Neural cell (in vitro differentiated cells): ENCODE measurements at regions not wholly inside any gene's neighbourhood (a gene's known extent, or its start where the extent isn't known, plus 50 kb on each side); places are given as distances from the start of the nearest gene placed in this dataset.

Experiments
- EZH2 ChIP-seq: fragments of 200-600, 300-800 bp; shearing (Covaris generic), sonication (generic); IDR thresholded peaks from 2 replicates; pipeline ENCODE4 v1.6.1; 2014; ENCODE audit warnings: antibody characterized with exemption, low read length, borderline replicate concordance, mild to moderate bottlenecking; ENCODE audit not compliant: insufficient read depth, poor library complexity, severe bottlenecking
- MXI1 ChIP-seq: fragments of 450-650 bp; conservative IDR thresholded peaks from 2 replicates; pipeline ENCODE4 v1.6.1; 2014; ENCODE audit warnings: antibody characterized with exemption, mild to moderate bottlenecking; ENCODE audit not compliant: poor library complexity, severe bottlenecking
- POLR2AphosphoS5 ChIP-seq: IDR thresholded peaks from 2 replicates; pipeline ENCODE4 v1.6.1; 2012
- RAD21 ChIP-seq: fragments of 450-650 bp; conservative IDR thresholded peaks from 2 replicates; pipeline ENCODE4 v1.6.1; 2014; ENCODE audit warnings: antibody characterized with exemption, mild to moderate bottlenecking, moderate library complexity
- SMC3 ChIP-seq: fragments of 450-650 bp; conservative IDR thresholded peaks from 2 replicates; pipeline ENCODE4 v1.6.1; 2014; ENCODE audit warnings: antibody characterized with exemption, mild to moderate bottlenecking, moderate library complexity; ENCODE audit not compliant: poor library complexity
- TAF1 ChIP-seq: IDR thresholded peaks from 2 replicates; pipeline ENCODE4 v1.6.1; 2012; ENCODE audit warnings: low read depth
- TF ChIP-seq, protein P1 (sequence below): fragments of 450-650 bp; IDR thresholded peaks from 2 replicates; pipeline ENCODE4 v1.5.1; 2014; ENCODE audit warnings: antibody characterized with exemption, mild to moderate bottlenecking, moderate library complexity; ENCODE audit not compliant: poor library complexity, severe bottlenecking
- TF ChIP-seq, protein P2 (sequence below): IDR thresholded peaks from 2 replicates; pipeline ENCODE4 v1.6.1; 2012; ENCODE audit warnings: borderline replicate concordance

DNA sequence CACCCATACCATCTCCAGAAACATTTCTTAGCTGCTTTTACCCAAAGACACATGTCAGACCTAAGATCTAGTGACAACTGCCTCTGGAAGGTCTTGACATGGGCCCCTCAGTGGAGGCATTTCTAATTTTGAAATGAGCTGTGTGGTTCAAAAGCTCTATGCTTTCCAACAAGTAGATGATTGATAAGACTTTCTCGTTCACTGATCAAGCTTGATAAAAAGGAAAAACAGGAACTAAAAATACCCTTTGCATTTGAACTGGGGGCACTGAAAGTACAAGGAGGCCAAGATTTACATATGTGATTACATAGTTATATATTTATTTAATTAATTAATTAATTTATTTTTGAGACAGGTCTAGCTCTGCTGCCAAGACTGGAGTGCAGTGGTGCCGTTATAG, 61.3 kb upstream of the SCOC start:
- TF ChIP-seq, protein P1, sequence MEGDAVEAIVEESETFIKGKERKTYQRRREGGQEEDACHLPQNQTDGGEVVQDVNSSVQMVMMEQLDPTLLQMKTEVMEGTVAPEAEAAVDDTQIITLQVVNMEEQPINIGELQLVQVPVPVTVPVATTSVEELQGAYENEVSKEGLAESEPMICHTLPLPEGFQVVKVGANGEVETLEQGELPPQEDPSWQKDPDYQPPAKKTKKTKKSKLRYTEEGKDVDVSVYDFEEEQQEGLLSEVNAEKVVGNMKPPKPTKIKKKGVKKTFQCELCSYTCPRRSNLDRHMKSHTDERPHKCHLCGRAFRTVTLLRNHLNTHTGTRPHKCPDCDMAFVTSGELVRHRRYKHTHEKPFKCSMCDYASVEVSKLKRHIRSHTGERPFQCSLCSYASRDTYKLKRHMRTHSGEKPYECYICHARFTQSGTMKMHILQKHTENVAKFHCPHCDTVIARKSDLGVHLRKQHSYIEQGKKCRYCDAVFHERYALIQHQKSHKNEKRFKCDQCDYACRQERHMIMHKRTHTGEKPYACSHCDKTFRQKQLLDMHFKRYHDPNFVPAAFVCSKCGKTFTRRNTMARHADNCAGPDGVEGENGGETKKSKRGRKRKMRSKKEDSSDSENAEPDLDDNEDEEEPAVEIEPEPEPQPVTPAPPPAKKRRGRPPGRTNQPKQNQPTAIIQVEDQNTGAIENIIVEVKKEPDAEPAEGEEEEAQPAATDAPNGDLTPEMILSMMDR, result no peak
- TF ChIP-seq POLR2AphosphoS5 (no peak), RAD21 (no peak), MXI1 (no peak), SMC3 (no peak), TAF1 (no peak), EZH2 (no peak)
- TF ChIP-seq, protein P2, sequence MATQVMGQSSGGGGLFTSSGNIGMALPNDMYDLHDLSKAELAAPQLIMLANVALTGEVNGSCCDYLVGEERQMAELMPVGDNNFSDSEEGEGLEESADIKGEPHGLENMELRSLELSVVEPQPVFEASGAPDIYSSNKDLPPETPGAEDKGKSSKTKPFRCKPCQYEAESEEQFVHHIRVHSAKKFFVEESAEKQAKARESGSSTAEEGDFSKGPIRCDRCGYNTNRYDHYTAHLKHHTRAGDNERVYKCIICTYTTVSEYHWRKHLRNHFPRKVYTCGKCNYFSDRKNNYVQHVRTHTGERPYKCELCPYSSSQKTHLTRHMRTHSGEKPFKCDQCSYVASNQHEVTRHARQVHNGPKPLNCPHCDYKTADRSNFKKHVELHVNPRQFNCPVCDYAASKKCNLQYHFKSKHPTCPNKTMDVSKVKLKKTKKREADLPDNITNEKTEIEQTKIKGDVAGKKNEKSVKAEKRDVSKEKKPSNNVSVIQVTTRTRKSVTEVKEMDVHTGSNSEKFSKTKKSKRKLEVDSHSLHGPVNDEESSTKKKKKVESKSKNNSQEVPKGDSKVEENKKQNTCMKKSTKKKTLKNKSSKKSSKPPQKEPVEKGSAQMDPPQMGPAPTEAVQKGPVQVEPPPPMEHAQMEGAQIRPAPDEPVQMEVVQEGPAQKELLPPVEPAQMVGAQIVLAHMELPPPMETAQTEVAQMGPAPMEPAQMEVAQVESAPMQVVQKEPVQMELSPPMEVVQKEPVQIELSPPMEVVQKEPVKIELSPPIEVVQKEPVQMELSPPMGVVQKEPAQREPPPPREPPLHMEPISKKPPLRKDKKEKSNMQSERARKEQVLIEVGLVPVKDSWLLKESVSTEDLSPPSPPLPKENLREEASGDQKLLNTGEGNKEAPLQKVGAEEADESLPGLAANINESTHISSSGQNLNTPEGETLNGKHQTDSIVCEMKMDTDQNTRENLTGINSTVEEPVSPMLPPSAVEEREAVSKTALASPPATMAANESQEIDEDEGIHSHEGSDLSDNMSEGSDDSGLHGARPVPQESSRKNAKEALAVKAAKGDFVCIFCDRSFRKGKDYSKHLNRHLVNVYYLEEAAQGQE, result no peak
